DND-41 (cell line): ENCODE measurements at regions not wholly inside any gene's neighbourhood (a gene's known extent, or its start where the extent isn't known, plus 50 kb on each side); places are given as distances from the start of the nearest gene placed in this dataset.

Experiments
- ATAC-seq: fragments of 200-7000 bp; cut with Tn5 transposase; 3 replicates; pipeline ENCODE4 v1.9.1; 2021; ENCODE audit warnings: low read depth; ENCODE audit not compliant: insufficient read depth
- DNase-seq: peaks from one replicate; pipeline ENCODE4 v3.0.0-alpha.2; 2020
- H2AFZ ChIP-seq: 2 replicates; pipeline ENCODE4 v1.6.0; 2012; ENCODE audit warnings: low read depth, low read length
- H3K27ac ChIP-seq: 2 replicates; pipeline ENCODE4 v1.5.1; 2012; ENCODE audit warnings: low read length, inconsistent platforms
- H3K27me3 ChIP-seq: fragments of 200-600 bp; sonication (generic); 2 replicates; pipeline ENCODE4 v1.6.0; 2012; ENCODE audit warnings: low read length, mild to moderate bottlenecking, inconsistent platforms; ENCODE audit not compliant: insufficient read depth, poor library complexity
- H3K36me3 ChIP-seq: 2 replicates; pipeline ENCODE4 v1.5.1; 2012; ENCODE audit warnings: low read length, inconsistent platforms; ENCODE audit not compliant: insufficient read depth
- H3K4me1 ChIP-seq: 2 replicates; pipeline ENCODE4 v1.5.1; 2012; ENCODE audit warnings: mild to moderate bottlenecking, low read length; ENCODE audit not compliant: insufficient read depth
- H3K4me2 ChIP-seq: 2 replicates; pipeline ENCODE4 v1.6.0; 2012; ENCODE audit warnings: mild to moderate bottlenecking, moderate library complexity, low read length, inconsistent platforms; ENCODE audit not compliant: insufficient read depth
- H3K4me3 ChIP-seq, 2 experiments: fragments of 200-600 bp in 1 of 2; shearing (Covaris generic) in 1 of 2; 2 replicates each; pipeline ENCODE4 v1.5.1; 2012 to 2016; ENCODE audit warnings: inconsistent platforms in 2 of 2, low read length in 2 of 2, mild to moderate bottlenecking in 2 of 2, low read depth in 1 of 2, moderate library complexity in 1 of 2
- H3K79me2 ChIP-seq: 2 replicates; pipeline ENCODE4 v1.6.0; 2012; ENCODE audit warnings: low read length, inconsistent platforms; ENCODE audit not compliant: insufficient read depth
- H3K9ac ChIP-seq: 2 replicates; pipeline ENCODE4 v1.6.0; 2012; ENCODE audit warnings: low read depth, mild to moderate bottlenecking, inconsistent platforms, low read length, moderate library complexity
- H3K9me3 ChIP-seq: 2 replicates; pipeline ENCODE4 v1.5.1; 2012; ENCODE audit warnings: low read length, moderate library complexity, mild to moderate bottlenecking, inconsistent platforms; ENCODE audit not compliant: insufficient read depth, severe bottlenecking
- H4K20me1 ChIP-seq: 2 replicates; pipeline ENCODE4 v1.6.0; 2012; ENCODE audit warnings: low read length; ENCODE audit not compliant: insufficient read depth
- CTCF ChIP-seq: IDR thresholded peaks from 2 replicates; pipeline ENCODE4 v1.5.1; 2012; ENCODE audit warnings: borderline replicate concordance, low read length, moderate library complexity, mild to moderate bottlenecking; ENCODE audit not compliant: poor library complexity, severe bottlenecking; ENCODE audit errors: extremely low read depth
- EZH2 ChIP-seq: IDR thresholded peaks from 3 replicates; pipeline ENCODE4 v1.6.1; 2012; ENCODE audit warnings: borderline replicate concordance, low read depth, mild to moderate bottlenecking, moderate library complexity, low read length, inconsistent platforms; ENCODE audit not compliant: severe bottlenecking

- Histone ChIP-seq H3K36me3 (no peaks in the 10 kb centered on the region), H3K4me3 (no peak overlapping the region), H3K4me1 (peaks cover 6% of the 10 kb centered on the region), H3K27me3 (peaks cover 18% of the 10 kb centered on the region), H3K27ac (no peak overlapping the region), H3K79me2 (no peaks in the 10 kb centered on the region), H3K9ac (no peak overlapping the region), H3K9me3 (no peaks in the 10 kb centered on the region), H4K20me1 (no peaks in the 10 kb centered on the region), H3K4me2 (no peak overlapping the region), H2AFZ (no peak overlapping the region)
- no peak for DNase-seq
- ATAC-seq, result no peak
- TF ChIP-seq CTCF, result no peak
- TF ChIP-seq EZH2, result no peak
Observed at GRCh38 chr20:22373164-22373895, 211.0 kb downstream of the FOXA2 start.

GRCh38 chr20:22371843-22372242 lies 212.5 kb downstream of the FOXA2 start:
- no peak overlapping the region for H3K4me2 ChIP-seq
- H2AFZ ChIP-seq, result no peak overlapping the region
- ATAC-seq (peak; percentile 77), DNase-seq (peak; percentile 39)
- no peaks in the 10 kb centered on the region for H3K36me3 ChIP-seq
- H3K9me3 ChIP-seq, result no peaks in the 10 kb centered on the region
- no peaks in the 10 kb centered on the region for H4K20me1 ChIP-seq
- H3K27ac ChIP-seq, result no peak overlapping the region
- TF ChIP-seq EZH2 (no peak), CTCF (no peak)
- peaks cover 14% of the 10 kb centered on the region for H3K27me3 ChIP-seq
- no peak overlapping the region for H3K4me3 ChIP-seq
- no peaks in the 10 kb centered on the region for H3K79me2 ChIP-seq
- H3K4me1 ChIP-seq, result peaks cover 6% of the 10 kb centered on the region
- no peak overlapping the region for H3K9ac ChIP-seq

- no peaks in the 10 kb centered on the region for H3K36me3 ChIP-seq
- H3K9me3 ChIP-seq, result no peaks in the 10 kb centered on the region
- H3K27ac ChIP-seq, result no peak overlapping the region
- no peak for ATAC-seq
- no peak for TF ChIP-seq EZH2
- no peak for TF ChIP-seq CTCF
- no peaks in the 10 kb centered on the region for H3K79me2 ChIP-seq
- no peak overlapping the region for H3K9ac ChIP-seq
- H3K4me2 ChIP-seq, result no peak overlapping the region
- H3K27me3 ChIP-seq, result peaks cover 24% of the 10 kb centered on the region
- no peak overlapping the region for H2AFZ ChIP-seq
- no peaks in the 10 kb centered on the region for H4K20me1 ChIP-seq
- DNase-seq, result no peak
- H3K4me1 ChIP-seq, result peaks cover 6% of the 10 kb centered on the region
- no peak overlapping the region for H3K4me3 ChIP-seq
Observed at GRCh38 chr20:22370137-22370536, 214.2 kb downstream of the FOXA2 start.

GRCh38 chr20:22369100-22369499 lies 215.3 kb downstream of the FOXA2 start:
- Histone ChIP-seq H3K36me3 (no peaks in the 10 kb centered on the region), H3K4me3 (no peak overlapping the region), H4K20me1 (no peaks in the 10 kb centered on the region), H3K4me2 (no peak overlapping the region), H3K9me3 (no peaks in the 10 kb centered on the region), H3K4me1 (peaks cover 6% of the 10 kb centered on the region), H3K9ac (no peak overlapping the region), H3K27me3 (peaks cover 26% of the 10 kb centered on the region), H3K27ac (no peak overlapping the region), H2AFZ (no peak overlapping the region), H3K79me2 (no peaks in the 10 kb centered on the region)
- ATAC-seq (no peak), DNase-seq (no peak)
- TF ChIP-seq EZH2 (no peak), CTCF (no peak)
